ENCODE measurements at regions not wholly inside any gene's neighbourhood (a gene's known extent, or its start where the extent isn't known, plus 50 kb on each side); places are given as distances from the start of the nearest gene placed in this dataset.

DNA sequence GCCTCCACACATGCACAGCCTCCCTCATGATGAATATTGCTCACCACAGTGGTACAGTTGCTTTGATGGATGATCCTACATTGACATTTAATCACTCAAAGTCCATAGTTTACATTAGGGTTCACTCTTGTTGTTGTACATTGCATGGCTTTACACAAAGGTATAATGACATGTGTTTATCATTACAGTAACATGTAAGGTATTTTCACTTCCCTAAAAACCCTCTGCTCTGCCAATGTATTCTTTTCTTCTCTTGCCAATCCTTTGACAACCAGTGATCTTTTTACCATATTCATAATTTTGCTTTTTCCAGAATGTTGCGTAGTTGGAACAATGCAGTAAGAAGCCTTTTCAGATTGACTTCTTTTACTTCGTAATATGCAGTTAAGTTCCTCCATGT, 166.6 kb upstream of the KHDRBS2 start:
- TF ChIP-seq EZH2 (IDR thresholded peaks at IDR 0.05; ENCODE audit: low read length, unreplicated experiment) = no peak
- TF ChIP-seq, protein P1, sequence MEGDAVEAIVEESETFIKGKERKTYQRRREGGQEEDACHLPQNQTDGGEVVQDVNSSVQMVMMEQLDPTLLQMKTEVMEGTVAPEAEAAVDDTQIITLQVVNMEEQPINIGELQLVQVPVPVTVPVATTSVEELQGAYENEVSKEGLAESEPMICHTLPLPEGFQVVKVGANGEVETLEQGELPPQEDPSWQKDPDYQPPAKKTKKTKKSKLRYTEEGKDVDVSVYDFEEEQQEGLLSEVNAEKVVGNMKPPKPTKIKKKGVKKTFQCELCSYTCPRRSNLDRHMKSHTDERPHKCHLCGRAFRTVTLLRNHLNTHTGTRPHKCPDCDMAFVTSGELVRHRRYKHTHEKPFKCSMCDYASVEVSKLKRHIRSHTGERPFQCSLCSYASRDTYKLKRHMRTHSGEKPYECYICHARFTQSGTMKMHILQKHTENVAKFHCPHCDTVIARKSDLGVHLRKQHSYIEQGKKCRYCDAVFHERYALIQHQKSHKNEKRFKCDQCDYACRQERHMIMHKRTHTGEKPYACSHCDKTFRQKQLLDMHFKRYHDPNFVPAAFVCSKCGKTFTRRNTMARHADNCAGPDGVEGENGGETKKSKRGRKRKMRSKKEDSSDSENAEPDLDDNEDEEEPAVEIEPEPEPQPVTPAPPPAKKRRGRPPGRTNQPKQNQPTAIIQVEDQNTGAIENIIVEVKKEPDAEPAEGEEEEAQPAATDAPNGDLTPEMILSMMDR (conservative IDR thresholded peaks at IDR 0.05; ENCODE audit: low read depth, low read length) = no peak
